ENCODE measurements at regions not wholly inside any gene's neighbourhood (a gene's known extent, or its start where the extent isn't known, plus 50 kb on each side); places are given as distances from the start of the nearest gene placed in this dataset.

DNA sequence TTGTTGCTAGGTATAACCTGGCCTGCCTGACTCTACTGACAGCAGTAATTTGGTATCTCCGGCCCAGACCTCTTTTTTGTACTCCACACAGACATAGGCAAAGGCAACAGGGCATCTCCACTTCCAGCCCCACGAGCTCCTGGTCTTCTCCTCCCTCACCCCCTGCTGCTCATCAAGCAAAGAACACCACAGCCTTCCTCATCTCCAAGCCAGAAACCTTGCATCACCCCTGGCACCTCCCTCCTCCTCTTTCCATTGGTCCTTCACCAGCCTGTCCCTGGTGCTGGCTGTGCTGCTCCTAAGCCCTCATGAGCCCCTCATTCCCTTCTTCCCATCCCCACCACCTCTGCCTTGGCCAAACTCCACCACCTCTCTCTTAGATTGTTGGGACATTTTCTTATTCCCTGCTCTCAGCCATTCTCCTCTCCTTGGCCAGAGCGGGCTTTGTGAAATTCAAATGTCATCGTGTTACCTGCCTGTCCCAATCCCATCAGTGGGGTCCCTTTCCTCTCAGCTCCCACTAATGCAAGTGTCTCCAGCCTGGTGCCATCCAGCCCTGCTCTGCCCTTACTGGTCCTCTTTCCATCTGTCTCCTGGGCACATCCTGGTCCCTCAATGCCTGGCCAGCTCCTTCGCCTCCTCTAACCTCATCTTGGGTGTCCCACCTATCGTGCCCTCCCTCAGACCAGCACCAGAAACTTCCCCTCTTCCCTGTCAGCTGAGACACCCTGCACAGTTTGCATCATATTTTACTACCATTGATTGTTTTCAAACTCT lies 77.4 kb downstream of the INHBB start:
- DNase-seq (ENCODE audit: low spot score), result no peak
- no peak for ATAC-seq
- intact Hi-C loops (cut with DNase I), result no loop called here

DNA sequence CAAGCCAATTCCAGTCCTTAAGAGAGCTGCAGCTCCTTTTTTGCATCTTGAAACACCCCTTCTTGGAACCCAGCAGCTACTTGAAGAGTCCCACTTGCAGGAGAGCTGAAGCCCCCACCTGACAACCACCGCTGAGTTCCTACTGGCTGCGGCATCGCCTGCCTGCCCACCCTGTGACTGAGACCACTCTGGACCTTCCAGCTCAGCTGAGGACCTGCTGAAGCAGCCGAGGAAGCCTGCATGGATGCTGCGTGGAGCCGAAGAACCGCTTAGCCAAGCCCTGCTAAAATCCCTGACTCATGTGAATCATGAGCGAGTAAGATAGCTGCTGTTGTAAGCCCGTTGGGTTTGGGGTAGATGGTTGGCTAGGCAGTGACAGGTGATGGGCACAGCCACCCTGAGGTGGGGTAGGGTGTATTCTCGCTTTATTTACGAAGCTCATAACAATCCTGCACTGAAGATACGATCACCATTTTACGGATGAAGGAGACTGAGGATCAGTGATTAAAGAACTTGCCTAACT lies 78.4 kb downstream of the INHBB start:
- DNase-seq (ENCODE audit: low spot score) (no peak), ATAC-seq (no peak)
- intact Hi-C loops (cut with DNase I), result no loop called here

DNA sequence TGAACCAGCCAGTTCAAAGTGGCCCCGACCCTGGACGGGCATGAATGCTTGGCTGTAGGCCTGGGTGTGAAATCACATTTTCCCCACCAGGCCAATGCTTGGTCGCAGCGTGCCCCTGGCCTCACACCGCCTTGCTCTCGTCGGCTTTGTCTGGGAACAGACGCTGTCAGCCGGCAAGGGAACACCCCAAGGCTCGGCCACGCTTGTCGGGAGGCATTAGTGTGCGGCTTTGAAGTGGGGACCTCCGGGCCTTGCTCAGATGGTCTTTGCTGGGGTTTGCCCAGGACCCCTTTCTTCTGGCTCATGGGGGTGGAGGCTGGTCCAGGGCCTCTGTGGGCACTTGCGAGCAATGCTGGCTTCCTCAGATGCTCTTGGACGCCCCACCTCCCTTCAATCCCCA lies 79.1 kb downstream of the INHBB start:
- ATAC-seq (no peak), DNase-seq (ENCODE audit: low spot score) (no peak)
- intact Hi-C loops (cut with DNase I), result no loop called here

DNA sequence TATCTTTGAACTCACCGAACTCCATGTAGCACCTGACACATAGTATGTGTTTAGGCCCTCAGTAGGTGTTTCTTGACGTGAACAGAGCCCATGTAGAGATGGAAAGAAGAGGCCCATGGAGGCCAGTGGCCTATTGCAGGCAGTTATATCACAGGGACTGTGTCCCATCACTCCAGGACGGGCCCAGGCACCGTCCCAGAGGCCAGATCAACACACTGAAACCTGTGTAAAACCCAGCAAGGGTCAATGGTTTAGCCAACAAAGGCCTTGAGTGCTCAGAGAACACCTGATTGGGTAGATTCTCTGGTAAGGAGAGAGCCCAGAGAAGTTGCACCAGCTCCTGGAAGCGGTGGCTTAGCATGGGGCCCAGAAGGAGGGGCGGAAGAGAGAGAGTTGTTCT lies 82.8 kb downstream of the INHBB start:
- no peak for ATAC-seq
- no peak for DNase-seq (ENCODE audit: low spot score)
- intact Hi-C loops (cut with DNase I), result no loop called here

DNA sequence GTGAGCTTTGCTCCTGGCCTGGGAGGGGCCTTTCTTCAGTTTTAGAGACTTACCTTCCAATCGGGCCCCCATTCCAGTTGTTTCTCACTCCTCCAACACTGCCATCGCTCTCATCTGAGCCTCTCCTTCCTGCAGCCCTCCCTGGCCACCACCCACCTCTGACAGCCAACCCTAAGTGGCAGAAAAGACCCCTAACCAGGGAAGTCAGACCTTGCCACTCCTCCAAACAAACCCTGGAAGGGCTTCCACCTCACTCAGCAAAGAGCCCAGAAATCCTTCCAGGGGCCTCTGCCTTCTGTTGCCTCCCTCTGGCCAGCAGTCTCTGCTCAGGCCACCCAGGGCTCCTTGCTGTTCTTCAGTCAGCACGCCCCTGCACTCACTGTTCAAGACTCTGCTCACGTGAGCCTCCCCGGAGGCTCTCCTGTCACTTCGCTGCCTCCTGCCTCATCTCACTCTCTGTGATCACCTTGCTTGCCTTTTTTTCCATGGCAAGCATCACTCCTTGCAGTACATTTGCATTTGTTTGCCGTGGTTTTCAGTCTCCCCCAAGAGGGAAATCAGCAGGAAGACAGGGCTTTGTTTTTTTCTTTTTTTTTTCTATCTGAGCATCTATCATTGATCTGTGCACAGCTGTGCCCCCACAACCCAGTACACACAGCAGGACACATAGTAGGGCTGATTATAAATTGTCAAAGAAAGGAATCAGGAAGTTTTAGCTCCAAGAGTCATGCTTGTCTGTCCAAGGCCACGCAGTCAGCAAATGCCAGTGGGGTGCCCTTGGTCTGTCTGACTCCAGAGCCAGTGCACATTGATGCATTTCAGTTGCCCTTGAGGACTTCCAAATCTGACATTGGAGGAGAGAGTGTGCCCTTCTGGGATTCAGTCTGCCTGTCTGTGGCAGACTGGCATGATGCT lies 83.9 kb downstream of the INHBB start:
- intact Hi-C loops (cut with DNase I), result no loop called here
- DNase-seq (ENCODE audit: low spot score), result peak; percentile 26
- ATAC-seq, result no peak

DNA sequence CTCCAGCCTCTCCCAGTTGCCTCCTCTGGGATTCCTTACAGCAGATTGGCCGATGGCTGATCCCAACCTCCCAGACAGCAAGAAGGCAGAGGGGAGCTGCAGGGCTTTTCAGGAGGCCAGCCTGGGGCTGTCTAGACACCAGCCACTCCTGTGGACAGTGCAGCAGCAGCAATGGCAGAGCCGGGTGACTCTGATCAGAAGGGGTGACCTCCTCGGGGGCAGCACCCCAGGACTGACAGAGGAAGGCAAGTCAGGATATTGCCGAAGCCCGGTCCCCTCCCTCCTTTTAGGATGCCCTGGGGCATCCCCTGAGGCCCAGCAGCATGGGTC lies 84.5 kb downstream of the INHBB start:
- DNase-seq (ENCODE audit: low spot score), result peak; percentile 39
- ATAC-seq, result no peak
- intact Hi-C loops (cut with DNase I), result no loop called here

DNA sequence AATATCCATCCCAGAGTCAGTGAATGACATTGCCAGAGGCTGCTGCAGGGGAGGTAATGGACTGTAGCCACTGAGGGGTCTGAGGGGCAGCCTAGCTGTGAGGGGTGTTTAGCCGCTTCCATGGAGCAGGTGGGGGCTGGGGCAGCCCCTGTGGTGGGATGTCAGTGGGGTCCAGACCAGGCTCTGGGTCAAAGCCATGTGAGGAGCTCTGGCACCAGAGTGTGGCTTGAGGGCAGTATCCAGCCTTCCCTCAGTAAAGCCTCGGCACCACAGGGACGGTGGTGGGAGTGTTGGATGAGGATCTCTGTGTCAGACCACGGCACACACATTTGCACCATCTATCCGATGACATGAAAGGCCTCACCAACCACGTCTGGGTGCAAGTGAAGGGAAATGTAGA lies 85.0 kb downstream of the INHBB start:
- ATAC-seq (no peak), DNase-seq (ENCODE audit: low spot score) (no peak)
- intact Hi-C loops (cut with DNase I), result no loop called here

DNA sequence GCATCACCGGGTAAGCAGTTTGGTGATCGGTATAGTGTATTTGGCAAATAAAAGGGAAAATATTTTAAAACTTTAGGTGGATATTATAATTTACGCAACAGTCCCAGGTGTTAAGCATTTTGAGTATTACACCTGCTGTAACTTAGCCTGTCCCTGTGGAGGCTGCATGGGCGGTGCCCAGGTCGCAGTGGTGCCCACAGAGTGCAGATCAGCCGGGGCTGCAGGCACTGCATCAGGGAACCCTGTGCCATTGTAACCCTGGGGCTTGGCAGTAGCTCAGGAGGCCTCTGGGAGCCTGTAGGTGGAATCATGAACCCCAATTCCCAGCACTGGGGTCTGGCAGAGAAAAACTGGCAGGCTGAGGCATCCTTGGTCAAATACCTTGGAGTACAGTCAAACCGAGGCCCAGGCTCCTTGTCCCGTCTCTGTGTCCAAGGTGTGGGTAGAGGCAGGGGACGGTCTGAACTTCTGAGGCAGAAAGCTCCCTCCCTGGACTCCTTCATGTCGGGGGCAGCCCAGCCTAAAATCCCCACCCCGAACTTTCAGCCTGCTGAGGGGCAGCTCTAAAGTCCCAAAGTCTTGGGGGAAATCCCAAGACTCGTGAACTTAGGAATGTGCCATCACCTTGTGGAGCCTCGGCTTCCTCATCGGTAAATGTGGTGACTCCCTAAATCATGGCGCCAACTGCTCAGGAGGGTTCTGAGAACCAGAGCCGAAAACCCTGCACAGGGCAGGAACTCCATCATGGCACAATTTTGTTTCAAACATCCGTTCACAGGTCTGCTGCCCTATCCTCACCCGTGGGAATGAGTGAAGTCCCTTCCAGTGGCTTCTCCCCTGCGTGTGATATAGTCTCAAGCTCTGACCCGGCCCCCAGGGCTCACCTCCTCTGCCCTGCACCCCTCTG lies 85.7 kb downstream of the INHBB start:
- no peak for DNase-seq (ENCODE audit: low spot score)
- ATAC-seq, result no peak
- intact Hi-C loops (cut with DNase I), result no loop called here

DNA sequence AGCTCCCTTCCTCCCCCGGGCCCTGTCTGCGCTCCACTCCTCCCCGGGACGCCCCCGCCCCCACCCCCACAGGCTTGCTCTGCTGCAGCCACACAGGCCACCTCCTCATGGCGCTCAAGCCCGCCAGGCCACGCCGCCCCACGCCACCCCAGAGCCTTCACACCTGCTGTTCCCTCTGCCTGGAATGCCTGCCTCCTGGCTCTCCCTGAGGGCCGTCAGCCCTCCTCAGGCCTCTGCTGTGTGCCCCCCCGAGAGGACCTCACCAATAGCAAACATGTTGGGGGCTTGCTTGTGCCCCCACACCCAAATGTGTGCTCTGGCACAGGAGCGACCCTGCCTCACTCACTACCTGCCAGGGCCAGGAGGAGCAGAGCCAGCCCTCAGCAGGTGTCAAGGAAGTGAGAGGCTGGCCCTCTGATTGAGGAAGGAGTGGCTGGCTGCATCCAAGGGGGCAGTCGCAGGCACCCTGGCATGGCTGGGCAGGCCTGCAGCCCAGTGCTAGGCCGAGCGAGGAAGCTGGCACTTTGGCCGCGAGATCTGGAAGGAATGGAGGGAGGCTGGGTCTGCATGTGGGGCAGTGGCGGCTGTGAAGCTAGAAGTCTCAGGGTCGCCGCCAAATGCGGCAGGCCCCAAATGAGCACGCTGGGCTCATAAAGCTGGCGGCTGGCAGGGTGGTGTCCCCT lies 86.5 kb downstream of the INHBB start:
- DNase-seq (ENCODE audit: low spot score), result no peak
- no peak for ATAC-seq
- intact Hi-C loops (cut with DNase I), result no loop called here

DNA sequence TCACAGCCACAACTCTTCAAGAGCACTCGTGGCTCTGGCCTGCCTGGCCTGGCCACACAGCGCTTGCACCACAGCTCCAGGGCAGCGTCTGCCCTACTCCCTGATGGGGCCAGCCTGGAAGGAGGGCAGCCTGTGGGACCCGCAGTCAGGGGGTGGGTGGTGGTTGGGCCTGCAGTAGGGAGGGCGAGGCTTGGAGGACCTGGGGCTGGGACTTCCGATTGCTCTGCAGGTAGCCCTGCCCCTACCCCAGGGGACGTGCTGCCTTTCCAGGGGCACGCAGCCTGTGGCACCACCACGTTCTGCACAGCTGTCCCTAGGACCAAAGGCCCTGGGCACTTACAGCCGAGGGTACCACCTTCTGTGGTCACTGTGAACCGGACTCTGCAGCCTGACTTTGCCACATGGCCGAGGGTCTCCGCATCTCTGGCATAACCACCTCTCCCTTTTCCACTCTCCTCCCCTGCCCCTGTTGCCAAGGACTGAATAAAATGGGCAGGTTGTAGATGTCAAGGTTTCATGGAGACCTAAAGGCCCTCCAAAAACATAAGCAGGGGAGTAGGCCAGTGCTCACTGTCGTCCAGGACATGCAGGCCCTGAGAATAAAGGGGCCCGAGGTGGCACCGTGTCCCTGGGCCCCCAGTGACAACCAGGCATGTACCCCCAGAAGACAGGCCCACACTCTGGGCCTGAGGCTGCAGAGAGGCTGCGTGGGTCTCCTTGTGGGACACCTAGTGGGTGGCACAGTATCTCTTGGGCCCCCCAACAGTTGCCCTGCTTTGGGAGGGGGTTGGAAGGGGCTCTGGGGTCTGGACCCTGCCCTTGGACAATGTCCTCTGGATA lies 87.3 kb downstream of the INHBB start:
- intact Hi-C loops (cut with DNase I), result no loop called here
- ATAC-seq (no peak), DNase-seq (ENCODE audit: low spot score) (no peak)

DNA sequence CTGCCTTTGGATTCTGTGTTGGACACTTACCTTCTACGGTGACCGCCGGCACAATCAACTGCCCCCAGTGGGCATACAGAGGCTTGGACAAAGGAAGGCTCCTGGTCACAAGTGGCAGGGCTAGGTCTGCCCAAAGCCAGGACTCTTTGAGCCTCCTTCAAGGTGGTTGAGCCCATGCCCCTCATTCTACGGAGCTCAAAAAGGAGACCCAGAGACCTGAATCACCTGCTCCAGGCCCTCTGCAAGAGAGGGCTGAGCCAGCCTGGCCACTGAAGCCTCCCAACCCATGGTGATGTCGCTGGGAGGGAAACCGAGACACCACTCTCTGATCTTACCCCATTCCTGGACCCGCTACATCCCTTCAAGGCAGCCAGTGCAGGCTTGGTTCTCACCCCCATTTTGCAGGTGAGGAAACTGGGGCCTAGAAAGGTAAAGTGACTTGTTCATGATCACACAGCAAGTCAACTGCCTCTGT lies 87.9 kb downstream of the INHBB start:
- DNase-seq (ENCODE audit: low spot score) (no peak), ATAC-seq (no peak)
- intact Hi-C loops (cut with DNase I), result no loop called here

DNA sequence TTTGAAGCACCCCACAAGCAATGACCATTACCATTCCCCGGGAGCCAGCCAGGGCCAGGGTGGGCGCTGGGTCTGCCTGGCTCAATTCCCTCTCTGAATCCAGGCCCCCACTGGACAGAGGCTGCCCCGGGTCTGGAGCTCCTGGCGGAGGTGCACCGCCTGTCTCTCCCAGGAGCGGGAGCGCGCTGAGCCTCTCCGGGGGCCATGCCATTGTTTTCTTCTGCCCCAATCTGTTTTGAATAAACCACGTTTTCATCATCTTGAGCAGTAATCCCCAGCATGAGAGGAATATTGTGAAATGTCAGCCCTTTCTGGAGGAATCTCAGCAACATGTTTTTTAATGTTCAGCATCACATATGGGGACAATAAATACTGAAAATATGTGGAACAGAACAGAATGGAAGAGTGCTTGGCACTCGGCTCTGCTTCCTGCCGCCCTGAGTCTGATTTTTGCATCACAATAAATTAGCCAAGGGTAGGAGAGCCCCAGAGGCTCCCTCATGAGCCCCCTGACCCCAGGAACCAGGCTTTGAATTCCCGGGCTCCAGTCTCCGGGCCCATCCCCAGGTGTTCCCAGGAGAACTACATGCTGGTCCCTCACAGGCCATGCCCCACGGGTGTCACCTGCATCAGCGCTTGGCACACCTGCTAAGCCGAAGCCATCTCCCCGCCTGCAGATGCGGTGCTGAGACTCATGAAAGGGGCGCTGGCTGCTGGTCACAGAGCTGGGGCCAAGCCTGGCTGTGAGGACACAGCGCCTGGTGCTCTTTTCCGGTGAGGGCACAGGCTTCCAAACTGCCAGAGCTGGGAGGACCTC lies 88.8 kb downstream of the INHBB start:
- no peak for DNase-seq (ENCODE audit: low spot score)
- intact Hi-C loops (cut with DNase I), result no loop called here
- peak; percentile 30 for ATAC-seq

DNA sequence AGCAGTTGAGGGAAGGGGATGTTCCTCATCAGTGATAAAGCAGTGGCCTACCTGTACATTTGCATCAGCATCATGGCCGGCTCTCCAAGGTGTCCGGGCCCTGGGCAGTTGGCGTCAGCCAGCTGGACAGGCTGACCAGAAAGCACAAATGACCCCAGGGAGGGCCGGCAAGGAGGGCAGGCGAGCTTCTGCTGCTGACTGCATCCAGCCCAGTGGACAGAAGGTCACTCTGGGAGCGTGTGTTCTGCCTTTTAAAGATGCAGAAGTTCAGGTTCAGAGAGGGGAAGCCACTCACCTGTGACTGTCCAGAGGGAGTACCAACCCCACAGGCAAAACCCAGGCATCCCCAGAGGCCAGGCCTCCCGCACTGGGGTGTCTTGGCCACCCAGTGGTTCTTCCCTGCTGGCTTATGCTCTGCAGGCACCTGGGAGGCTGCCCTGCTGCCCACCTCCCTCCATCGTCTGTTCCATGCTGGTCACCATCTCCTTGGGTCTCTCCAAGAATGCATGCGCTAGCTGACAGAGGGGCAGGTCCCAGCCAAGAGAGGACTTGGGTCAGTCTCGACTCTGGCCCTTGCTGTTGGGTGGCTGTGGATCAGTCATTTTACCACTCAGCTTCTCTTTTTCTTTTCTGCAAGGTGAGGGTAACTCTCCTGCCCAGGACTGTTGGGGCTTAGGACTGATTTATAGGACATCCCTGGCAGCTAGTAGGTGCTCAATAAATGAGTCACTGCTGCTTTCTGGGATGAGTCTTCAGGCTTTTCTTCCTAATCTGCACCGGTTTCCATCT lies 89.9 kb downstream of the INHBB start:
- intact Hi-C loops (cut with DNase I), result no loop called here
- DNase-seq (ENCODE audit: low spot score) (no peak), ATAC-seq (no peak)

DNA sequence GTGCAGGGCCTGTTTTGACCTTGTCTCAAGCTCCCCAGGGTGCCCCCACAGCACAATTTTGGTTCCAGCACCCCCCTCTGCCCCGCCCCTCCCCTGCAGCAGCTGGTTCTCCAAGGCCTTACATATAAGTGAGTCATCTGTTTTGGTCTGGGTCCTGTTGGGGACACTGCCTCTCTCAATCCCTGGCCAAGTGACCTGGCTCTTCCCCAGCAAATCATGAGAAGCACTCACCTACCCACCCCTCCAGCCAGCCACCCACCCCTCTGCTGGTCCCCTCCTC lies 90.5 kb downstream of the INHBB start:
- DNase-seq (ENCODE audit: low spot score) (no peak), ATAC-seq (peak; percentile 42)
- intact Hi-C loops (cut with DNase I), result no loop called here

DNA sequence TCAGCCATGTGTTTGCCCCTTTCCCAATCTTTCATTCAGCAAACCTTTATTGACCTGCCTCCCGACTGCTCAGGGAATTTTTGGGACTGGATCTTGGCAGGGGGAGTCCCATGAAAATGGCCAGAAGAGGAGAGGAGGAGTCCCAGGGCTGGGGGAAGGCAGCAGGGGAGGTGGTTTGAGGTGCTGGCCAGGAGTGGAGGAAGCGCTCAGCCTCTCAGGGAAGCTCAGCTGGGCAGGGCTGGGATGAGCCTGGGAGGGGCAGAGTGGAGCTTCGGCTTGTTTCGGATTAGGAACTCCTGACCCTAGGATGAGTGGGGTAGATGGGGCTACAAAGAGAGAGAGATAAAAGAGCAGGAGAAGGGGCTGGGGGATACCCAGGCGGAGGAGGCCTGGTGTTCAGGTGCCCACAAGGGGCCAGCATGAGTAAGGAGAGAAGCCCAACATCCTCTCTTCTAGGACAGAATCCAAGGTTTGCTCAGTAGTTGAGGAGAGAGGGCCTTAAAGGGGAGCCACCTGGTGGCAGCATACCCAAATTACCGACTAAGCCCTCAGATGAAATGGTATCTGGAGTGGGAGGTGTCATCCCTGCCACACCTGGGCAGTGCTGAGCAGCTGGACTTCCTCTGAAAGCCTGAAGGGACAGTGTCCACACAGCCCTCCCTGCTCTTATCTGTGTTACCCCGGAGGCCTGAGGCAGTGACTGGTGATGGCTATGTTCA lies 91.1 kb downstream of the INHBB start:
- DNase-seq (ENCODE audit: low spot score), result no peak
- intact Hi-C loops (cut with DNase I), result no loop called here
- no peak for ATAC-seq

DNA sequence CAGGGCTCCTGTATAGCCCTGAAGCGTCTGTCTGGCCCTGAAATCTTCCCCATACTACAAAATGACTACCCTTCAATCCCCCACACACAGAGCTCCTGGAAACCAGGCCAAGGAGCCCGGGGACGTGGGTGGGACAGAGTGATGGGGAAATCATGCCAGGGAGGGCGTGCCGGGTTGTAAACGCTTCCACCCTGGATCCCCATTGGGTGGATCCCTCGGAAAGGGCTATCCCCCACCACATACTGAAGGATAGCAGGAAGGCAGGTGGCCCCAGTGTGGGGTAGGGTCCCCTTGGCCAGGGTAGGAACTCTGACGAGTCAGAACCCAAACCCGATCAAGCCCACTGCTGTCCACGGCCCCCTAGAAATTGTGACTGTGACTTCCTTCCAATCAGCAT lies 91.7 kb downstream of the INHBB start:
- intact Hi-C loops (cut with DNase I), result no loop called here
- DNase-seq (ENCODE audit: low spot score) (no peak), ATAC-seq (no peak)
